Aorta (tissue), 5 donors: ENCODE measurements at regions not wholly inside any gene's neighbourhood (a gene's known extent, or its start where the extent isn't known, plus 50 kb on each side); places are given as distances from the start of the nearest gene placed in this dataset.
"Not testable (repeated sequence)": the region's sequence is repeated elsewhere in the genome, so short reads cannot be mapped to it uniquely, and the experiment has no call there.

Experiments
- ATAC-seq: fragments of 200-7000 bp; cut with Tn5 transposase; one replicate; pipeline ENCODE4 v1.9.1; 2022; ENCODE audit warnings: moderate library complexity; ENCODE audit not compliant: low FRiP score
- DNase-seq, 2 donors: peaks; one replicate each; pipeline ENCODE4 v3.0.0-alpha.2; 2020
- H3K27ac ChIP-seq, 2 donors: one replicate each; pipeline ENCODE4 v1.5.1; 2013; ENCODE audit warnings: low read length in 2 of 2, mild to moderate bottlenecking in 2 of 2, moderate library complexity in 2 of 2, control low read depth in 1 of 2, inconsistent platforms in 1 of 2, low read depth in 1 of 2
- H3K27me3 ChIP-seq, 2 donors: one replicate each; pipeline ENCODE4 v1.6.1; 2013; ENCODE audit warnings: control low read depth in 1 of 2, low read length in 1 of 2, mild to moderate bottlenecking in 1 of 2, moderate library complexity in 1 of 2; ENCODE audit not compliant: insufficient read depth in 2 of 2, control insufficient read depth in 1 of 2
- H3K36me3 ChIP-seq, 2 donors: one replicate each; pipeline ENCODE4 v1.6.1; 2013; ENCODE audit warnings: control low read depth in 1 of 2, low read length in 1 of 2, mild to moderate bottlenecking in 1 of 2; ENCODE audit not compliant: insufficient read depth in 2 of 2, control insufficient read depth in 1 of 2
- H3K4me1 ChIP-seq, 2 donors: one replicate each; pipeline ENCODE4 v1.6.1; 2013; ENCODE audit warnings: low read length in 2 of 2, control low read depth in 1 of 2, mild to moderate bottlenecking in 1 of 2, moderate library complexity in 1 of 2; ENCODE audit not compliant: insufficient read depth in 2 of 2, control insufficient read depth in 1 of 2
- H3K4me3 ChIP-seq, 2 donors: one replicate each; pipeline ENCODE4 v1.5.1; 2013; ENCODE audit warnings: low read length in 2 of 2, control low read depth in 1 of 2, mild to moderate bottlenecking in 1 of 2
- H3K9me3 ChIP-seq: one replicate; pipeline ENCODE4 v1.6.1; 2013; ENCODE audit warnings: mild to moderate bottlenecking, low read length; ENCODE audit not compliant: control insufficient read depth
- WGBS, 2 donors: extraction: QIAGEN DNeasy Blood & Tissue Kit; methylation state at CpG; one replicate each; pipeline ENCODE4 v1.1.7; 2013; 5-methylcytosine and 5-hydroxymethylcytosine counted together
- intact Hi-C, 2 donors: fragments of 100-400 bp; cut with DNase I; formaldehyde crosslinking; loops; one replicate each; pipeline versions ENCODE4 v1.14.2 to v1.15.0; 2022
- donor health status: healthy with polysubstance abuse.
- donor health status: Bipolar disorder and iron deficiency.
- donor health status: DM: no; HTN: no; CAD: no.
- donor health status: DM: no; HTN: no; CAD: no.
- donor health status: DM: yes; HTN: yes; CAD: no.

GRCh38 chr6:60403268-60403667 is 1882.8 kb downstream of the KHDRBS2 start:
- DNase-seq, H3K4me3 ChIP-seq, H3K36me3 ChIP-seq, ATAC-seq, H3K27me3 ChIP-seq, intact Hi-C loops, H3K9me3 ChIP-seq, H3K4me1 ChIP-seq, H3K27ac ChIP-seq: not testable (repeated sequence)
- 53 to 58% methylated on average over 3 to 4 of the region's 4 CpGs for WGBS, 2 donors

GRCh38 chr6:60402490-60402889 is 1883.5 kb downstream of the KHDRBS2 start:
- H3K9me3 ChIP-seq, H3K27me3 ChIP-seq, H3K36me3 ChIP-seq, H3K4me3 ChIP-seq, DNase-seq, H3K4me1 ChIP-seq, intact Hi-C loops, H3K27ac ChIP-seq, ATAC-seq: not testable (repeated sequence)
- 88 to 90% methylated on average over 3 of the region's 3 CpGs for WGBS, 2 donors

GRCh38 chr6:60395261-60395660 is 1890.8 kb downstream of the KHDRBS2 start:
- WGBS, 2 donors: 80 to 83% methylated on average over 7 of the region's 7 CpGs
- H3K36me3 ChIP-seq, DNase-seq, intact Hi-C loops, H3K4me3 ChIP-seq, H3K9me3 ChIP-seq, ATAC-seq, H3K4me1 ChIP-seq, H3K27ac ChIP-seq, H3K27me3 ChIP-seq: not testable (repeated sequence)

GRCh38 chr6:60392969-60393368 is 1893.1 kb downstream of the KHDRBS2 start:
- intact Hi-C loops, DNase-seq, H3K36me3 ChIP-seq, H3K4me1 ChIP-seq, H3K27me3 ChIP-seq, H3K9me3 ChIP-seq, H3K4me3 ChIP-seq, H3K27ac ChIP-seq, ATAC-seq: not testable (repeated sequence)
- 25 to 40% methylated on average over 4 of the region's 4 CpGs for WGBS, 2 donors

- H3K27me3 ChIP-seq, H3K9me3 ChIP-seq, H3K36me3 ChIP-seq, H3K4me1 ChIP-seq, DNase-seq, ATAC-seq, intact Hi-C loops, H3K4me3 ChIP-seq, H3K27ac ChIP-seq: not testable (repeated sequence)
- 44 to 55% methylated on average over 3 of the region's 3 CpGs for WGBS, 2 donors
Measured at GRCh38 chr6:60389094-60389493, 1896.9 kb downstream of the KHDRBS2 start.

GRCh38 chr6:60384614-60385013 is 1901.4 kb downstream of the KHDRBS2 start:
- intact Hi-C loops: not testable (repeated sequence)

GRCh38 chr6:60382771-60383170 is 1903.3 kb downstream of the KHDRBS2 start:
- DNase-seq, H3K4me3 ChIP-seq, H3K4me1 ChIP-seq, ATAC-seq, intact Hi-C loops, H3K27me3 ChIP-seq, H3K36me3 ChIP-seq, H3K27ac ChIP-seq, H3K9me3 ChIP-seq: not testable (repeated sequence)
- whole genome bisulfite sequencing, 2 donors: 63 to 64% methylated on average over 5 of the region's 5 CpGs

More at GRCh38 chr6:60384614-60385013, 1901.4 kb downstream of the KHDRBS2 start:
- not testable (repeated sequence) for H3K27me3 ChIP-seq, H3K4me3 ChIP-seq, DNase-seq, H3K36me3 ChIP-seq, H3K4me1 ChIP-seq, H3K27ac ChIP-seq, H3K9me3 ChIP-seq, ATAC-seq
- 63 to 75% methylated on average over 6 of the region's 6 CpGs for WGBS, 2 donors

- WGBS, 2 donors: 44 to 53% methylated on average over 1 of the region's 1 CpG
- H3K27ac ChIP-seq, H3K4me3 ChIP-seq, DNase-seq, H3K36me3 ChIP-seq, H3K9me3 ChIP-seq, H3K27me3 ChIP-seq, H3K4me1 ChIP-seq, ATAC-seq, intact Hi-C loops: not testable (repeated sequence)
Measured at GRCh38 chr6:60374078-60374477, 1911.9 kb downstream of the KHDRBS2 start.

GRCh38 chr6:60367800-60368199 is 1918.2 kb downstream of the KHDRBS2 start:
- H3K27ac ChIP-seq, H3K4me3 ChIP-seq, H3K36me3 ChIP-seq, H3K9me3 ChIP-seq, DNase-seq, H3K27me3 ChIP-seq, ATAC-seq, intact Hi-C loops, H3K4me1 ChIP-seq: not testable (repeated sequence)
- WGBS, 2 donors: 72 to 78% methylated on average over 5 of the region's 5 CpGs
